HepG2 (cell line): ENCODE measurements at regions not wholly inside any gene's neighbourhood (a gene's known extent, or its start where the extent isn't known, plus 50 kb on each side); places are given as distances from the start of the nearest gene placed in this dataset.

ENCODE experiments used
- ATAC-seq: fragments of 200-7000 bp; cut with Tn5 transposase; 3 replicates; pipeline ENCODE4 v1.9.1; 2020; ENCODE audit warnings: mild to moderate bottlenecking, moderate library complexity
- BruUV-seq: library from RNA; stranded (reverse); fragments of 400-500 nt; replicated peaks from 2 replicates; lab custom pipeline; 2021; lab: Mats Ljungman, UMichigan
- CTCF ChIA-PET: fragments of 300-600 bp; formaldehyde crosslinking; extraction: SDS; loops from one replicate; lab custom pipeline; 2021; ENCODE audit warnings: low total read pairs, inconsistent platforms, low intra/inter-chr PET ratio; lab: Yijun Ruan, JAX
- POLR2A ChIA-PET: fragments of 350-600 bp; sonication (Branson Sonifier 250); formaldehyde crosslinking; loops from one replicate; lab custom pipeline; 2020; ENCODE audit warnings: antibody characterized with exemption, inconsistent platforms; lab: Yijun Ruan, JAX
- DNase-seq: peaks from one replicate; pipeline ENCODE4 v3.0.0-alpha.2; 2015; ENCODE audit warnings: low spot score
- FAIRE-seq: peaks from 3 replicates; lab custom pipeline; 2011; peaks lifted over from hg19 to GRCh38; lab: Jason Lieb, UNC
- H2AFZ ChIP-seq: one replicate; pipeline ENCODE4 v1.6.1; 2011; ENCODE audit warnings: low read length, inconsistent platforms
- H3K27ac ChIP-seq: fragments of 300-600 bp; 3 replicates; pipeline ENCODE4 v1.8.0; 2011; ENCODE audit warnings: mixed run types, mild to moderate bottlenecking, mixed read lengths, low read length, inconsistent platforms; ENCODE audit not compliant: insufficient read depth; ENCODE audit errors: extremely low read length
- H3K27me3 ChIP-seq, 2 experiments: fragments of 200-600 bp in 1 of 2; 2 replicates in 1 of 2; 3 replicates in 1 of 2; pipeline versions ENCODE4 v1.6.0 to v1.8.0; 2011; ENCODE audit warnings: low read length in 2 of 2, mild to moderate bottlenecking in 2 of 2, moderate library complexity in 2 of 2, inconsistent platforms in 1 of 2; ENCODE audit not compliant: insufficient read depth in 2 of 2, control insufficient read depth in 1 of 2
- H3K36me3 ChIP-seq, 2 experiments: fragments of 200-600 bp in 1 of 2; replicated peaks in 1 of 2; 2 replicates in 1 of 2; 3 replicates in 1 of 2; pipeline versions ENCODE4 v1.5.1 to v1.8.0; 2011; ENCODE audit warnings: low read length in 2 of 2, inconsistent platforms in 1 of 2; ENCODE audit not compliant: insufficient read depth in 2 of 2, control insufficient read depth in 1 of 2
- H3K4me1 ChIP-seq: 2 replicates; pipeline ENCODE4 v1.5.1; 2012; ENCODE audit warnings: low read length, inconsistent platforms; ENCODE audit not compliant: insufficient read depth
- H3K4me2 ChIP-seq: 2 replicates; pipeline ENCODE4 v1.6.0; 2011; ENCODE audit warnings: low read depth, low read length, inconsistent platforms
- H3K4me3 ChIP-seq, 3 experiments: fragments of 200-600 bp in 1 of 3; sonication (generic), shearing (Covaris generic) in 1 of 3; replicated peaks in 1 of 3; 2 replicates each; pipeline ENCODE4 v1.5.1; 2011 to 2016; ENCODE audit warnings: low read length in 3 of 3, inconsistent platforms in 2 of 3, low read depth in 2 of 3, mild to moderate bottlenecking in 2 of 3, control low read depth in 1 of 3, mixed read lengths in 1 of 3; ENCODE audit not compliant: insufficient read depth in 1 of 3
- H3K79me2 ChIP-seq: one replicate; pipeline ENCODE4 v1.6.1; 2011; ENCODE audit warnings: low read length, inconsistent platforms; ENCODE audit not compliant: insufficient read depth
- H3K9ac ChIP-seq: 2 replicates; pipeline ENCODE4 v1.6.0; 2011; ENCODE audit warnings: mild to moderate bottlenecking, low read depth, low read length, inconsistent platforms; ENCODE audit not compliant: insufficient read depth
- H3K9me3 ChIP-seq: 2 replicates; pipeline ENCODE4 v1.5.1; 2012; ENCODE audit warnings: mild to moderate bottlenecking, low read length
- H4K20me1 ChIP-seq: 2 replicates; pipeline ENCODE4 v1.6.0; 2011; ENCODE audit warnings: inconsistent platforms, mild to moderate bottlenecking, low read length, moderate library complexity; ENCODE audit not compliant: insufficient read depth
- EED ChIP-seq: sonication (generic); formaldehyde crosslinking; IDR thresholded peaks from 2 replicates; pipeline ENCODE4 v1.5.0; 2020; ENCODE audit warnings: mild to moderate bottlenecking, missing genetic modification reagents
- KDM3A ChIP-seq: IDR thresholded peaks from 2 replicates; pipeline ENCODE4 v1.6.1; 2018; ENCODE audit warnings: low read depth, missing compliant biosample characterization
- KLF11 ChIP-seq: IDR thresholded peaks from 2 replicates; pipeline ENCODE4 v1.6.1; 2016; ENCODE audit warnings: missing compliant biosample characterization
- PAF1 ChIP-seq: IDR thresholded peaks from 2 replicates; pipeline ENCODE4 v1.6.1; 2016; ENCODE audit warnings: missing genetic modification reagents, missing compliant biosample characterization
- PRPF4 ChIP-seq: fragments of 200-400 bp; formaldehyde crosslinking; IDR thresholded peaks from 2 replicates; pipeline ENCODE4 v1.6.1; 2016; ENCODE audit warnings: low read length, low read depth; ENCODE audit not compliant: poor library complexity, severe bottlenecking
- TOPORS ChIP-seq: sonication (generic); formaldehyde crosslinking; IDR thresholded peaks from 2 replicates; pipeline ENCODE4 v1.8.0; 2023; ENCODE audit warnings: mild to moderate bottlenecking, missing genetic modification reagents
- ZNF382 ChIP-seq: sonication (generic); formaldehyde crosslinking; IDR thresholded peaks from 2 replicates; pipeline ENCODE4 v1.5.0; 2020; ENCODE audit warnings: missing genetic modification reagents, mild to moderate bottlenecking, borderline replicate concordance
- ZNF383 ChIP-seq: sonication (generic); formaldehyde crosslinking; IDR thresholded peaks from 2 replicates; pipeline ENCODE4 v1.4.0; 2020; ENCODE audit warnings: missing genetic modification reagents, mild to moderate bottlenecking, borderline replicate concordance
- ZNF713 ChIP-seq: sonication (generic); formaldehyde crosslinking; IDR thresholded peaks from 2 replicates; pipeline ENCODE4 v1.4.0; 2020; ENCODE audit warnings: mild to moderate bottlenecking, missing genetic modification reagents
- ZNF761 ChIP-seq: sonication (generic); formaldehyde crosslinking; conservative IDR thresholded peaks from 2 replicates; pipeline ENCODE4 v1.4.0; 2020; ENCODE audit warnings: mild to moderate bottlenecking, missing genetic modification reagents
- WGBS: methylation state at CpG from one replicate; pipeline ENCODE4 v1.1.6; 2017; ENCODE audit warnings: low lambda C conversion rate; 5-methylcytosine and 5-hydroxymethylcytosine counted together
- in situ Hi-C: cut with HindIII; loops from 2 replicates; pipeline ENCODE4 v1.10.0; 2017; ENCODE audit warnings: low pct_unique_long_range_greater_than_20kb; ENCODE audit not compliant: extremely low pct_ligation_motif_present
- intact Hi-C: fragments of 100-400 bp; cut with micrococcal nuclease; formaldehyde crosslinking; loops from one replicate; pipeline ENCODE4 v1.10.0; 2022; ENCODE audit not compliant: unreplicated experiment
- TF ChIP-seq, protein P1 (sequence below): sonication (generic); formaldehyde crosslinking; IDR thresholded peaks from 2 replicates; pipeline ENCODE4 v1.4.0; 2020; ENCODE audit warnings: mild to moderate bottlenecking, missing genetic modification reagents
- TF ChIP-seq, protein P2 (sequence below): sonication (generic); formaldehyde crosslinking; IDR thresholded peaks from 2 replicates; pipeline ENCODE4 v1.4.0; 2020; ENCODE audit warnings: missing genetic modification reagents; ENCODE audit errors: not compliant biosample characterization

DNA sequence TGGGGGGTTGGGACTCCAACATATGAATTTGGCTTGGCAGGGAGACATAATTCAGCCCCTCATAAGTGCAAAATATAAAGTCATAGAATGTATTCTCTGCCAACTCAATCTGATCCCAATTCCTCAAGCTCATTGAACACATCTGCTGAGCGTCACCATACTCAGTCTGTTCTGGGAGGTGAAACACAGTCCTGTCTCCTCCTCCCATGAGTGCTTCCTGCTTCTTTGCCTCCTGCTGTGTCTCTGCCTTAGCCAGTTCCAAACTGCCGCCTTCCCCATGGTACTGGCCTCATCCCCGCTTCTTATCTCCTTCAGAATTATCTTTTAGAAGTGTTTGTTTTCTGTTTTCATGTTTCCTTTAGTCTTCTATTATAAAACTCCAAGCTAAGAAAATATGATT lies 365.5 kb downstream of the TNS3 start:
- WGBS, result 72% methylated on average over 3 of the region's 3 CpGs
- ATAC-seq, result no peak
- POLR2A ChIA-PET, result no interaction called here
- in situ Hi-C loops, result no loop called here
- intact Hi-C loops, result no loop called here
- CTCF ChIA-PET, result no interaction called here
- FAIRE-seq, result no peak
- Histone ChIP-seq H3K36me3 (no peaks in the 10 kb centered on the region), H4K20me1 (no peaks in the 10 kb centered on the region)
- no peak for TF ChIP-seq TOPORS (CRISPR knock-in tag)
- no peak for TF ChIP-seq KLF11 (CRISPR knock-in tag)
- TF ChIP-seq PAF1 (CRISPR knock-in tag), result no peak
- TF ChIP-seq, all 625 proteins: peak for 0
- Histone ChIP-seq H3K27ac (no peak overlapping the region), H3K4me3 (no peak overlapping the region), H3K4me2 (no peak overlapping the region), H3K27me3 (peaks cover 0 to 12% of the 10 kb centered on the region in 2 experiments; a peak in 2 of 5 replicates), H2AFZ (no peak overlapping the region), H3K9me3 (no peaks in the 10 kb centered on the region), H3K4me1 (no peaks in the 10 kb centered on the region), H3K9ac (no peak overlapping the region), H3K79me2 (no peaks in the 10 kb centered on the region)
- DNase-seq, result no peak
- BruUV-seq, result no TSS peak

DNA sequence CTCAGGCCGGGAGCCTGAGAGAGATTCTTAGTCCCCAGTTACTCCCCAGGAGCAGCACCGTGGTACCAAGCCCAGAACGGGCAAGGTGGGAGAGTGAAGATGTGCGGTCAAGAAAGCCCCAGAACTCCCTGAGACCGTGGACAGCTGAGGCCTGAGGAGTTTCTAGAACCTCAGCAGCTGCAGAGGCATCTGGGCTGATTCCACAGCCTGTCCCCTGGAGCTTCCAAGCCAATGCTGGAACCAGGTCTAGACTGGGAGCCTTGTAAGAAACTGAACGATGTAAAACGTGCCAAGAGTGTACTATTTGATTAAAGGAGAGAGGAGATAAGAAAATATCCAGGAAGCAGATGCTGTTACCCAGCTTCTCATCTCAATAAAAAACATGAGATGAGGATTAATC lies 366.3 kb downstream of the TNS3 start:
- intact Hi-C loops, result no loop called here
- H3K27me3 ChIP-seq, result peaks cover 0 to 12% of the 10 kb centered on the region in 2 experiments; a peak in 2 of 5 replicates
- no peaks in the 10 kb centered on the region for H3K9me3 ChIP-seq
- in situ Hi-C loops, result no loop called here
- H3K4me1 ChIP-seq, result no peaks in the 10 kb centered on the region
- no peaks in the 10 kb centered on the region for H4K20me1 ChIP-seq
- TF ChIP-seq ZNF761 (CRISPR knock-in tag) (no peak), EED (CRISPR knock-in tag) (no peak), ZNF383 (no peak), PRPF4 (no peak), KDM3A (CRISPR knock-in tag) (no peak), ZNF713 (CRISPR knock-in tag) (no peak), ZNF382 (CRISPR knock-in tag) (no peak)
- TF ChIP-seq, protein P1, sequence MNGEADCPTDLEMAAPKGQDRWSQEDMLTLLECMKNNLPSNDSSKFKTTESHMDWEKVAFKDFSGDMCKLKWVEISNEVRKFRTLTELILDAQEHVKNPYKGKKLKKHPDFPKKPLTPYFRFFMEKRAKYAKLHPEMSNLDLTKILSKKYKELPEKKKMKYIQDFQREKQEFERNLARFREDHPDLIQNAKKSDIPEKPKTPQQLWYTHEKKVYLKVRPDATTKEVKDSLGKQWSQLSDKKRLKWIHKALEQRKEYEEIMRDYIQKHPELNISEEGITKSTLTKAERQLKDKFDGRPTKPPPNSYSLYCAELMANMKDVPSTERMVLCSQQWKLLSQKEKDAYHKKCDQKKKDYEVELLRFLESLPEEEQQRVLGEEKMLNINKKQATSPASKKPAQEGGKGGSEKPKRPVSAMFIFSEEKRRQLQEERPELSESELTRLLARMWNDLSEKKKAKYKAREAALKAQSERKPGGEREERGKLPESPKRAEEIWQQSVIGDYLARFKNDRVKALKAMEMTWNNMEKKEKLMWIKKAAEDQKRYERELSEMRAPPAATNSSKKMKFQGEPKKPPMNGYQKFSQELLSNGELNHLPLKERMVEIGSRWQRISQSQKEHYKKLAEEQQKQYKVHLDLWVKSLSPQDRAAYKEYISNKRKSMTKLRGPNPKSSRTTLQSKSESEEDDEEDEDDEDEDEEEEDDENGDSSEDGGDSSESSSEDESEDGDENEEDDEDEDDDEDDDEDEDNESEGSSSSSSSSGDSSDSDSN, result no peak
- TF ChIP-seq, protein P2, sequence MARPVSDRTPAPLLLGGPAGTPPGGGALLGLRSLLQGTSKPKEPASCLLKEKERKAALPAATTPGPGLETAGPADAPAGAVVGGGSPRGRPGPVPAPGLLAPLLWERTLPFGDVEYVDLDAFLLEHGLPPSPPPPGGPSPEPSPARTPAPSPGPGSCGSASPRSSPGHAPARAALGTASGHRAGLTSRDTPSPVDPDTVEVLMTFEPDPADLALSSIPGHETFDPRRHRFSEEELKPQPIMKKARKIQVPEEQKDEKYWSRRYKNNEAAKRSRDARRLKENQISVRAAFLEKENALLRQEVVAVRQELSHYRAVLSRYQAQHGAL (CRISPR knock-in tag), result no peak
- no peak overlapping the region for H3K4me3 ChIP-seq
- H3K27ac ChIP-seq, result no peak overlapping the region
- no TSS peak for BruUV-seq
- FAIRE-seq, result no peak
- no peaks in the 10 kb centered on the region for H3K36me3 ChIP-seq
- H3K4me2 ChIP-seq, result no peak overlapping the region
- WGBS, result 8% methylated on average over 4 of the region's 7 CpGs
- no peak overlapping the region for H3K9ac ChIP-seq
- ChIA-PET POLR2A (no interaction called here), CTCF (no interaction called here)
- DNase-seq, result no peak
- H2AFZ ChIP-seq, result no peak overlapping the region
- ATAC-seq, result no peak
- no peaks in the 10 kb centered on the region for H3K79me2 ChIP-seq
